HFFc6 (cell line): ENCODE measurements at regions not wholly inside any gene's neighbourhood (a gene's known extent, or its start where the extent isn't known, plus 50 kb on each side); places are given as distances from the start of the nearest gene placed in this dataset.

Experiments used
- DNase-seq: peaks from one replicate; pipeline ENCODE4 v3.0.0-alpha.2; 2018
- H3K27ac Mint-ChIP-seq: 2 replicates; pipeline ENCODE4 v1.8.0; 2020; ENCODE audit warnings: mild to moderate bottlenecking, mixed read lengths
- H3K27me3 Mint-ChIP-seq: 2 replicates; pipeline ENCODE4 v1.8.0; 2021; ENCODE audit warnings: mild to moderate bottlenecking, moderate library complexity, mixed read lengths; ENCODE audit not compliant: insufficient read depth
- H3K36me3 Mint-ChIP-seq: 2 replicates; pipeline ENCODE4 v1.8.0; 2021; ENCODE audit warnings: low read depth, mixed read lengths
- H3K4me1 Mint-ChIP-seq: 2 replicates; pipeline ENCODE4 v1.8.0; 2020; ENCODE audit warnings: low read depth, mixed read lengths
- H3K4me3 Mint-ChIP-seq: 2 replicates; pipeline ENCODE4 v1.8.0; 2020; ENCODE audit warnings: mild to moderate bottlenecking, moderate library complexity, mixed read lengths
- H3K9me3 Mint-ChIP-seq: 2 replicates; pipeline ENCODE4 v1.8.0; 2020; ENCODE audit warnings: mild to moderate bottlenecking, mixed read lengths
- TF ChIP-seq, protein P1 (sequence below): fragments of 200-600 bp; sonication (generic); IDR thresholded peaks from 2 replicates; pipeline ENCODE4 v1.5.0; 2021; ENCODE audit warnings: antibody characterized with exemption, mild to moderate bottlenecking

GRCh38 chr2:215659650-215660049, 223.8 kb upstream of the FN1 start:
- TF ChIP-seq, protein P1, sequence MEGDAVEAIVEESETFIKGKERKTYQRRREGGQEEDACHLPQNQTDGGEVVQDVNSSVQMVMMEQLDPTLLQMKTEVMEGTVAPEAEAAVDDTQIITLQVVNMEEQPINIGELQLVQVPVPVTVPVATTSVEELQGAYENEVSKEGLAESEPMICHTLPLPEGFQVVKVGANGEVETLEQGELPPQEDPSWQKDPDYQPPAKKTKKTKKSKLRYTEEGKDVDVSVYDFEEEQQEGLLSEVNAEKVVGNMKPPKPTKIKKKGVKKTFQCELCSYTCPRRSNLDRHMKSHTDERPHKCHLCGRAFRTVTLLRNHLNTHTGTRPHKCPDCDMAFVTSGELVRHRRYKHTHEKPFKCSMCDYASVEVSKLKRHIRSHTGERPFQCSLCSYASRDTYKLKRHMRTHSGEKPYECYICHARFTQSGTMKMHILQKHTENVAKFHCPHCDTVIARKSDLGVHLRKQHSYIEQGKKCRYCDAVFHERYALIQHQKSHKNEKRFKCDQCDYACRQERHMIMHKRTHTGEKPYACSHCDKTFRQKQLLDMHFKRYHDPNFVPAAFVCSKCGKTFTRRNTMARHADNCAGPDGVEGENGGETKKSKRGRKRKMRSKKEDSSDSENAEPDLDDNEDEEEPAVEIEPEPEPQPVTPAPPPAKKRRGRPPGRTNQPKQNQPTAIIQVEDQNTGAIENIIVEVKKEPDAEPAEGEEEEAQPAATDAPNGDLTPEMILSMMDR, result no peak
- peaks cover 97% of the 10 kb centered on the region for H3K4me1 Mint-ChIP-seq
- H3K4me3 Mint-ChIP-seq, result no peak overlapping the region
- peaks cover 6% of the 10 kb centered on the region; the same call in 1 of the 2 replicates for H3K36me3 Mint-ChIP-seq
- H3K27me3 Mint-ChIP-seq, result peaks cover 4% of the 10 kb centered on the region; the same call in 1 of the 2 replicates
- no peak for DNase-seq
- no peaks in the 10 kb centered on the region for H3K9me3 Mint-ChIP-seq
- H3K27ac Mint-ChIP-seq, result peak overlapping the region; percentile 92

GRCh38 chr2:215658635-215659305, 222.9 kb upstream of the FN1 start:
- peaks cover 97% of the 10 kb centered on the region for H3K4me1 Mint-ChIP-seq
- H3K36me3 Mint-ChIP-seq, result peaks cover 6% of the 10 kb centered on the region; the same call in 1 of the 2 replicates
- H3K27me3 Mint-ChIP-seq, result peaks cover under 1% of the 10 kb centered on the region; the same call in 1 of the 2 replicates
- no peaks in the 10 kb centered on the region for H3K9me3 Mint-ChIP-seq
- H3K4me3 Mint-ChIP-seq, result no peak overlapping the region
- TF ChIP-seq, protein P1, result no peak
- DNase-seq, result no peak
- peak overlapping the region; percentile 70 for H3K27ac Mint-ChIP-seq

DNA sequence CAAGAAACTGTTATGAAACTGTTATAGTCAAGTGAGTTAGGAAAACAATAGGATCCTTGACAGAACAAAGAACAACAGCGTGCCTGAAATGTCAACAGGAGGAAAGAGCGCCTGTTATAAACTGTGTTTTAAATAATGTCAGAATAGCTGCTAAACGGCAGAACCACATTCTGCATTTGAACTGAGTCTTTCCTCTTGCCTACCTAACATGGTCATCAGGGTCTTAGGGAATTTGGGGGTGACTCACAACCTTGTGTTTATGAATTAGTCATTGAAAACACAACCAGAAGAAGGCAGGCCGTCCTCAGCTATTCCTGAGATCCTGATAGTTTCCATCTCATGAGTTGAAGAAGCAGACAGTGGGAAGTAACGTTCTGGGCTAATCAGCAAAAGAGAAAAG, 222.0 kb upstream of the FN1 start:
- DNase-seq, result peak; percentile 89
- H3K4me3 Mint-ChIP-seq, result peak overlapping the region; percentile 59
- H3K4me1 Mint-ChIP-seq, result peaks cover 100% of the 10 kb centered on the region
- TF ChIP-seq, protein P1, result no peak; the same call in 1 of the 2 replicates
- H3K27ac Mint-ChIP-seq, result peak overlapping the region; percentile 70
- no peaks in the 10 kb centered on the region for H3K27me3 Mint-ChIP-seq
- H3K9me3 Mint-ChIP-seq, result no peaks in the 10 kb centered on the region
- H3K36me3 Mint-ChIP-seq, result peaks cover 4% of the 10 kb centered on the region; the same call in 1 of the 2 replicates

GRCh38 chr2:215654148-215654819, 218.4 kb upstream of the FN1 start:
- H3K4me1 Mint-ChIP-seq, result peaks cover 76% of the 10 kb centered on the region
- H3K36me3 Mint-ChIP-seq, result no peaks in the 10 kb centered on the region
- no peaks in the 10 kb centered on the region for H3K27me3 Mint-ChIP-seq
- H3K27ac Mint-ChIP-seq, result peak overlapping the region; percentile 76
- H3K4me3 Mint-ChIP-seq, result peak overlapping the region; percentile 66
- no peaks in the 10 kb centered on the region for H3K9me3 Mint-ChIP-seq
- peak; percentile 63 for DNase-seq
- TF ChIP-seq, protein P1, result no peak

DNA sequence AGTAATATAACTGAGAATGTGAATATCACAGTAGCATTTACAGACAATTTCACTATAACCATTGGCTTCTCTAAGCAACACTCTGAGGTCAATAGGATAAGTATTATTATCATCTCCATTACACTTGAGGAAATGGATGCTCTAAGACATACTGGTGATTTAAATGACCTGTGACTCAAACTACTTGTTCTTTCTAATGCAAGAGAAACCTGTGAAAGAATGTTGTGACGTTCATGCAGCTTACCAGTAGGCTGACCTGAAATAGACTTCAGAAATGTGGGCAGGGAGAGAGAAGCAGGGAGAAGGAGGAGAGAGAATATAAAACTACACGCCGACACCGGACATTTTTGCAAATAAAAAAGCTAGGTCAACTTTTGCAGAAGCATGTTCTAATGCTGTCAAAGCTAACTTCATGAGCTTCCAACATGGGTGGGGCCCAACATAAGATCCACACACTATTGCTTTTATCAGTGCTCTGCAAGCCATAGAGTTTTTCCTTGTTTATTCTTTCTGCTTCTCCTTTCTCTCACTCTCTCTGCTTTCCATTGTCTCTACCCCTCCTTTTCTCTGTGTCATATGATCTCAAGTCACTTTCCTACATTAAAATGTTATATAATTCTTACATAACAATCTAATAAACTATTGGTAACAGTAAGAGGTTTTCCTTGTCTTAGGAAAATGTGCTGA, 217.6 kb upstream of the FN1 start:
- Mint-ChIP-seq H3K9me3 (no peaks in the 10 kb centered on the region), H3K27me3 (no peaks in the 10 kb centered on the region), H3K4me3 (peak overlapping the region; percentile 54; the same call in 1 of the 2 replicates), H3K36me3 (no peaks in the 10 kb centered on the region), H3K4me1 (peaks cover 68% of the 10 kb centered on the region), H3K27ac (peak overlapping the region; percentile 76)
- peak; percentile 80 for DNase-seq
- TF ChIP-seq, protein P1, result no peak
